Adipocyte (in vitro differentiated cells): ENCODE measurements at regions not wholly inside any gene's neighbourhood (a gene's known extent, or its start where the extent isn't known, plus 50 kb on each side); places are given as distances from the start of the nearest gene placed in this dataset.

ENCODE experiments used
- DNase-seq: peaks from one replicate; pipeline ENCODE4 v3.0.0-alpha.2; 2015; ENCODE audit warnings: low read depth
- H3K27me3 ChIP-seq: replicated peaks from 2 replicates; pipeline ENCODE4 v1.7.0; 2013; ENCODE audit warnings: mild to moderate bottlenecking, low read length, moderate library complexity; ENCODE audit not compliant: control insufficient read depth, insufficient read depth
- H3K36me3 ChIP-seq: 2 replicates; pipeline ENCODE4 v1.7.0; 2013; ENCODE audit warnings: low read length, mild to moderate bottlenecking, moderate library complexity; ENCODE audit not compliant: control insufficient read depth, insufficient read depth, severe bottlenecking
- H3K4me1 ChIP-seq: 2 replicates; pipeline ENCODE4 v1.7.0; 2013; ENCODE audit warnings: mild to moderate bottlenecking, low read length, moderate library complexity; ENCODE audit not compliant: control insufficient read depth, insufficient read depth
- H3K4me3 ChIP-seq: 2 replicates; pipeline ENCODE4 v1.7.0; 2013; ENCODE audit warnings: mild to moderate bottlenecking, low read length, moderate library complexity
- H3K9ac ChIP-seq: 2 replicates; pipeline ENCODE4 v1.7.0; 2013; ENCODE audit warnings: mild to moderate bottlenecking, low read length, moderate library complexity
- H3K9me3 ChIP-seq: 2 replicates; pipeline ENCODE4 v1.7.0; 2013; ENCODE audit warnings: mild to moderate bottlenecking, low read length, moderate library complexity; ENCODE audit not compliant: control insufficient read depth

DNA sequence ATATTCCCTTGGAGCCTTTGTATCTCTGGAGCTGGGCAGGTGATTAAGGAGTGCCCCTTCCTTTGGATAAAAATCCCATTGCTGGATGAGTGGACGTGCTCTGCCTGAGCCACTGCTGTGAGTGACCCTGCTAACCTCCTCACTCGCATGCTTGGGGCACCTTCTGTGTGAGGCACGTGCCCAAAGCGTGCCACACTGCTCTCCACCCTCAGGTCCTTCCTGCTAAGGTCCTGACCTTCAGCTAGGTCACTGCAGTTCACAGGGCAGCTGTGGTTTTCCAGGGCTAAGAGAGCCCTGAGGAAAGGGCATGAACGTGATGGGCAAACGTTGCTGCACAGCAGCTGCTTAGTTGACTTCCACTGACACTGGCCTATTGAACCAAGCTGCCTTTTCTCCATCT is 204.4 kb upstream of the COBL start:
- no peaks in the 10 kb centered on the region for H3K4me1 ChIP-seq
- H3K36me3 ChIP-seq, result no peaks in the 10 kb centered on the region
- H3K9me3 ChIP-seq, result no peaks in the 10 kb centered on the region
- H3K27me3 ChIP-seq, result no peaks in the 10 kb centered on the region
- no peak overlapping the region for H3K9ac ChIP-seq
- no peak overlapping the region for H3K4me3 ChIP-seq
- DNase-seq, result no peak

DNA sequence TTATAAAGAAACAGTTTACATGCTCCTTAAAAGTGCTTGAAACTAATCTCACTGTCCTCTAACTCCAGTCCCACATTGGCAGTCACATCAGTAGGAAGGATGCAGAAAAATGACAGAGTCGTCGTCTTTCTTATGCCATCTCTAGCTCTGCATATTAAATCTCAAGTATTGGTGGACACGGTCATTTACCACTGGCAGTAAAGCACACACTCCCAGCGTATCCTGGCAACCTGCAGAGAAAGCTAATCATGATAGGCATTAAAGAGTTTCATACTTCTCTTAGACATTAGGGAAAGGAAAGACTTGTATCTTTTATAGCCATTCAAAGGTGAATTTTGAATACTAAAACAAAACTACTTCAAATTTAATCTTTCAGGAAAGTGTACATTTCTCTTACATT is 202.0 kb upstream of the COBL start:
- Histone ChIP-seq H3K4me1 (no peaks in the 10 kb centered on the region), H3K27me3 (no peaks in the 10 kb centered on the region), H3K4me3 (no peak overlapping the region), H3K36me3 (no peaks in the 10 kb centered on the region), H3K9ac (no peak overlapping the region), H3K9me3 (no peaks in the 10 kb centered on the region)
- DNase-seq, result no peak

DNA sequence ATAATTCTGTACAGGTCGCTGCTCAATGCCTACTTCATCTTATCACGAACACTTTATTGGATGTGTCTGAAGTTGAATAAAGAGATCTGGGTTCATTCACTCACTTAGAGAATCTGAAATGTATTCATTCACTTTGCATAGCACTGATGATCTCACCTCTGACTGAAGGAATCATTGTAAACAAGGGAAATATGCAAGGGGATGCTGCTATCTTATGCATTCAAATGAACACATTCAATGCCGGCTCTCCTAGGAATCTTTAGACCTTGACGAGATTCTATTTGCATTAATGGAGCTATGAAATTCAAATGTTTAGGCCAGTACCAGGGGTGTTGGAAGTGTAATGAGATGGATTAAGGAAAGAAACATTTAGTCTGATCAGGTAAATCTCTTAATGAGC is 200.6 kb upstream of the COBL start:
- no peaks in the 10 kb centered on the region for H3K27me3 ChIP-seq
- no peak overlapping the region for H3K9ac ChIP-seq
- no peak overlapping the region for H3K4me3 ChIP-seq
- no peaks in the 10 kb centered on the region for H3K4me1 ChIP-seq
- no peaks in the 10 kb centered on the region for H3K36me3 ChIP-seq
- no peaks in the 10 kb centered on the region for H3K9me3 ChIP-seq
- DNase-seq, result no peak

DNA sequence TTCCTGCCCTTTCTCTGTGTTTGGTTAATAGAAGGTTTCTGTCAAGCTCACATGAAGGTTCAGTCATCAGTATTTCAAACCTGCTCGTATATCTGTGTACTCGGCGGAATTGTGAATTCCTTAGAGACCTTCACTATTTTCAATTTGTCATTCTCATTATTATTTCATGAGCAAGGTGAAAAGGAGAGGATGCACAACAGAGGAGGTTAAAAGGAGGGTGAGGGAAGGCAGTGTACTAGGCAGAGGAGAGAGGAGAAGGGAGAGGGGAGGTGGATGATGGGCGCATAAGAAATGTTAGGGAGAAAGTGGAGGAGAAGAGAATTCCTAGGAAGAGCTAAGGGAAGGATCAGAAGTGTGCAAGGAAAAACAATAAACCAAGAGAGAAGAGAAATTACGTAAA is 185.0 kb upstream of the COBL start:
- Histone ChIP-seq H3K9me3 (no peaks in the 10 kb centered on the region), H3K4me3 (no peak overlapping the region), H3K9ac (no peak overlapping the region), H3K27me3 (no peaks in the 10 kb centered on the region), H3K4me1 (no peaks in the 10 kb centered on the region), H3K36me3 (no peaks in the 10 kb centered on the region)
- DNase-seq, result no peak

DNA sequence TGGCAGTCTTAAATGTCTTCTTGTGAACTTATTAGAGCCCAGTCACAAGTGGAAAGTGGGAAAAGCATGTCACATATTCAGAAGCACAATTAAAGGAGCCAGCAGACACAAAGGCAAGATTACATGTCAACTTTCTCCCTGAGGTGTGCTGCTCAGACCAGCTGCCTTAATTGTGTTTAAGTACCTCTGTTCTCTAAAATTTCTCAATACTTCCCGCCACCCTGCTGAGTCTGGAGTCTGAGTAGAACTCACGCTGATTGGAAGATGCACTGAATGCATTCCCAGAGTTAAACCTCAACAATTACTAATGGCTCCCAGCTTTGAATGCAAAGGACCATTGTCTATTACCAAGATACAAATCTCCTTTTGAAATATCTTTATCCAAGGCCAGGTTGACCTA is 166.4 kb upstream of the COBL start:
- H3K27me3 ChIP-seq, result no peaks in the 10 kb centered on the region
- DNase-seq, result no peak
- H3K36me3 ChIP-seq, result no peaks in the 10 kb centered on the region
- H3K4me1 ChIP-seq, result no peaks in the 10 kb centered on the region
- H3K9me3 ChIP-seq, result no peaks in the 10 kb centered on the region
- no peak overlapping the region for H3K9ac ChIP-seq
- H3K4me3 ChIP-seq, result no peak overlapping the region

- Histone ChIP-seq H3K27me3 (no peaks in the 10 kb centered on the region), H3K9ac (no peak overlapping the region), H3K4me3 (no peak overlapping the region), H3K9me3 (no peaks in the 10 kb centered on the region), H3K36me3 (no peaks in the 10 kb centered on the region), H3K4me1 (no peaks in the 10 kb centered on the region)
- DNase-seq, result no peak
Measured at GRCh38 chr7:51481421-51481820, 164.8 kb upstream of the COBL start.

GRCh38 chr7:51477819-51478218 is 161.2 kb upstream of the COBL start:
- DNase-seq, result no peak
- Histone ChIP-seq H3K4me3 (no peak overlapping the region), H3K9me3 (no peaks in the 10 kb centered on the region), H3K4me1 (no peaks in the 10 kb centered on the region), H3K27me3 (no peaks in the 10 kb centered on the region), H3K36me3 (no peaks in the 10 kb centered on the region), H3K9ac (no peak overlapping the region)

DNA sequence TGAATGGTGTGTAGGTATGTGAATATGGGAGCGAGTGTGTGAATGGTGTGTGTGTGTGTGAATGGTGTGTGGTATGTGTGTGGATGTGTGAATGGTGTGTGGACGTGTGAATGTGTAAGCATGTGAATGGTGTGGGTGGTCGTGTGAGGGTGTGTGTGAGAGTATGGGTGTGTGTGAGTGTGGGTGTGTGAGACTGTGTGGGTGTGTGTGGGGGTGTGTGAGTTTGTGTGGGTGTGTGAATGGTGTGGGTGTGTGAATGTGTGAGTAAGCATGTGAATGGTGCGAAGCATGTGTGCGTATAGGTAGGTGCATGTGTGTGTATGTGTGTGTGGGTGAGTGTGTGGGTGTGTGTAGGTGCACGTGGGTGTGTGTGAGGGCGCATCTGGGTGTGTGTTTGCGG is 160.7 kb upstream of the COBL start:
- Histone ChIP-seq H3K27me3 (peaks cover 3% of the 10 kb centered on the region), H3K36me3 (no peaks in the 10 kb centered on the region), H3K9ac (no peak overlapping the region), H3K4me1 (no peaks in the 10 kb centered on the region), H3K9me3 (no peaks in the 10 kb centered on the region), H3K4me3 (no peak overlapping the region)
- DNase-seq, result no peak

- Histone ChIP-seq H3K36me3 (no peaks in the 10 kb centered on the region), H3K4me3 (no peak overlapping the region), H3K9ac (no peak overlapping the region), H3K4me1 (no peaks in the 10 kb centered on the region), H3K9me3 (no peaks in the 10 kb centered on the region), H3K27me3 (peaks cover 7% of the 10 kb centered on the region)
- DNase-seq, result no peak
Measured at GRCh38 chr7:51476026-51476425, 159.4 kb upstream of the COBL start.

DNA sequence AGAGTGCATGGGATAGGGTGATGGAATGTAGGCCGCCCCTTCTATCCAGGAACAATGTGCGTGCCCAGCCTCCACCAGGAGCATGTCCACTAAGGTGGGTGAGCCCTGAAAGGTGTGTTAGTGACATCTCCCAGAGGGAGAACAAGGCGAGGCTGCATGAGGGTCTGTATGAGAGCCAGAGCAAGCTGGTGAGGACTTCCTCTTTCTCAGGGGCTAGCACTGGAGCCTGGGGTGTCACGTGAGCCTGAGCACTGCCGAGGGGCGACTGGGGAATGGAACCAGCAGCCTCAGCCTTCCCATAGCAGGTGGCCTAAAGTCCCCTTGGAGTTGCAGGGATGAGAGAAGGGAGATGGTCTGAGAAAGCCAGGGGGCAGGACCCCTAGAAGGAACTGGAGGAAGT is 156.3 kb upstream of the COBL start:
- peaks cover 7% of the 10 kb centered on the region for H3K27me3 ChIP-seq
- no peaks in the 10 kb centered on the region for H3K4me1 ChIP-seq
- no peak overlapping the region for H3K9ac ChIP-seq
- H3K4me3 ChIP-seq, result no peak overlapping the region
- H3K36me3 ChIP-seq, result no peaks in the 10 kb centered on the region
- H3K9me3 ChIP-seq, result no peaks in the 10 kb centered on the region
- no peak for DNase-seq

DNA sequence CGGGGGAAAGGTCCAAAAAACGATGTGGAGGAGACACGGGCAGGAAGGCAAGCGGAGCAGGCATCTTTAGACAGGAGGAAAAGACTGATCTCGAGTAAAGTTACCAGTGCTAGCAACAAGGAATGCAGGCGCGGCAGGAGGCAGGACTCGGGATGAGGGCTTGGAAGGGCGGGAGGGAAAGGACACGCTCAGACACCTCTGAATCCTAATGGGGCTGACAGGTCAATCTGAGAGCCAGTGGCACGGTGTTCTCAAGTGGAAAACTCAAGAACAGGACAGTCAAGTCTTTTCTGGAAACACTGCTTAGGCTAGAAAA is 155.3 kb upstream of the COBL start:
- no peak overlapping the region for H3K9ac ChIP-seq
- H3K36me3 ChIP-seq, result no peaks in the 10 kb centered on the region
- peaks cover 7% of the 10 kb centered on the region for H3K27me3 ChIP-seq
- DNase-seq, result no peak
- H3K9me3 ChIP-seq, result no peaks in the 10 kb centered on the region
- no peaks in the 10 kb centered on the region for H3K4me1 ChIP-seq
- H3K4me3 ChIP-seq, result no peak overlapping the region

DNA sequence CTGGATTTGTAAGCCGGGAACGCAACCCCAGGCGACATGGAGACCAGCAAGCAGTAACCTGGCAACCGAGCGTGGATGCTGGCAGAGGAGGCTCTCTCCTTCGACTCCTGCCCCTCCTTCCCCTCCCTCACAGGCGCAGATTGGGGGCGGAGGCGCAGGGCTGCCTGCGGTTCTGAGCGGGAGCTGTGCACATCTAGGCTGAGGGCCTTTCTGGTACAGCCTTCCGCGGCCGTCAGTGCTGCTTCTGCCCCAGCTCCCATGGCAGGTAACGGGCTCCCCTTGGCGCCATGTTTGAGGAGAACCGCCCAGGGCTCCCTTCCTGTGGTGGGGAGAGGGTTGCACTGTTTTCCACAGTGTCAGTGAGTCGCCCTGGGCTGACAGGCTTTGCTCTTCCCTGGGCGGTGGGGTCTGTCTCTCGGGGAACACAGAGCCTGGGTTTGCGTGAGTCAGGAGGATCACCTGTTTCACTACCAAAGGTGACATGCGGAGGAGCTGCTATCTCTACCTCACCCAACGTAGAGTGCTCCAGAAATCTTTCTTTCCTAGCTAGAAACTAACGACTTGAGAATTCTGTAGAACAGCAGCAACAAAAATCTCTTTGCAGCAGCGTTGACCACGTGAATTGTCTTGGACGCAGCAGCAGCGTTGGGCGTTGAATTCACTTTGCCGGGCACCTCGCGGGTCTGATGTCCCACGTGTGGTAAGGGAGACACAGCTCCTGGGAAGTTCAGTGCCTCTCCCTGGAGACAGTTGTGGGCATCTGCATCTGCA is 154.8 kb upstream of the COBL start:
- Histone ChIP-seq H3K36me3 (no peaks in the 10 kb centered on the region), H3K4me1 (no peaks in the 10 kb centered on the region), H3K27me3 (peaks cover 7% of the 10 kb centered on the region), H3K4me3 (no peak overlapping the region), H3K9ac (no peak overlapping the region), H3K9me3 (no peaks in the 10 kb centered on the region)
- no peak for DNase-seq
